HG03159 (cell line): ENCODE measurements at regions not wholly inside any gene's neighbourhood (a gene's known extent, or its start where the extent isn't known, plus 50 kb on each side); places are given as distances from the start of the nearest gene placed in this dataset.
"Not testable (repeated sequence)": the region's sequence is repeated elsewhere in the genome, so short reads cannot be mapped to it uniquely, and the experiment has no call there.

ENCODE experiments used
- ATAC-seq: cut with Tn5 transposase; IDR thresholded peaks from one replicate; pipeline ENCODE4 v1.9.1; 2021; ENCODE audit warnings: mild to moderate bottlenecking, moderate library complexity; ENCODE audit not compliant: unreplicated experiment

DNA sequence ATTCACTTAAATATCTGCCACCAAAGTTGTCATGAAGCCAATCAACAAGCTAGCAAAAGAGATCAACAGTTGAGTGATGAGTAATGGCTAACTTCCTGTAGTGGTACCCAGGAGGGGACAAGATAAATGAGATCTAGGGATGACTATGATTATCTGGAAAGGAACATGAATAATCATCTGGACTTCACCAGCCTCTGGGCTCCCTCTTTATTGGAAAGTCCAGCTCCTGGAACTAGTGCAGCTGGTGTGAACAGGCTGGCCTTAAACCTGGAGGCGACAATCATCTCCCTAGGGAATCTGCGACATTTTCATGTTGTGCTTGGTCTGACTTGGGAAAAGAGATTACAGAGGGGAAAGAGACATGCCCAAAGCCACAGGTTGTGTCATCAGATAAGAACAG is 518.6 kb downstream of the GRIN2A start:
- no peak for ATAC-seq

GRCh38 chr16:9665851-9666271 is 516.4 kb downstream of the GRIN2A start:
- no peak for ATAC-seq

DNA sequence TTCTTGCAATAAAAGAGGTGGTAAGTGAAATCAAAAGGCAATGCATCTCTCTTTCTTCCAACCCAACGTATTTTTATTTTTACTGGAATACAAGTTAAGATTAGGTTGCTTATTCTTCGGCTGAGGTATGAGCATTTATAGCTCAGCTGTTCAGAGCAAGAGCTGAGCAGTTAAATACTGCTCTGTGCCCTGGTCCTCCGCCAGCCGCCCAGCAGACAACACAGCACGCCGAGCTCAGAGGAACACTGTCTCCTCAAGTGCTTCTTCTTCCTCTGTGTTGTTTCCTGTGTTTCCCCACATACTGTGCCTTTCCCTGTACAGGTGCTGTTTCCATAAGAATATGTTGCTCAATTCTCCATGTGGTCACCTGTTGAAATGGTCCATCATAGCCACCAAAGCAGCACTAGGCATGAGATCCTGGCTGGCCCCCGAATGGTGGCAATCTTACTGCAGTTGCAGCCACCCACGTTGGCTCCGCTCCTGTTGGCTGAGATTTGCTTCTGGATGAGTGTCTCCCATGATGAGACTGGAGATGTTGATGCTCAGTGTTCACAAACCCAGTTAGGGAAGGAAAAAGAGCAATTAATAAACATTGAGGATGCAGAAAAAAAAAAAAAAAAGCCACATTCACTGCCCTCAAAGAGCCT is 515.3 kb downstream of the GRIN2A start:
- ATAC-seq: no peak

DNA sequence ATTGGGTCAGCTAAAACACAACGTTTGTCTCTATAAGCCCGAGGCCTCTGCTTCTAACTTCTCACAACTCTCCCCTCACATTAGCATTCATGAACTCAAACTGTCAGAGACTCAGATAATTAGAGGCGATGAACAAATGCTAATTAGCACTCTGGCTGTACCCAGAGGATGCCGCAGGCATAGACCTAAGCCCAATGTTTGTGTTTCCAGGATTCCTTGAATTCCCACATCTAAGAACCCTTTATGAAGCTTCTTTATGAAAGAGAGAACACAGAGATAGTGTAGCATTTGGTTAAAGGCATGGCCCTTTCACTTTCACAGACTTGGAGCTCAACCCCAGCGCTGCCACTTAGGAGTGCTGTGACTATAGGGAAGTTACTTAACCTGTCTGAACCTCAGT is 512.2 kb downstream of the GRIN2A start:
- ATAC-seq: no peak

GRCh38 chr16:9670616-9671015 is 511.6 kb downstream of the GRIN2A start:
- ATAC-seq: not testable (repeated sequence)

GRCh38 chr16:9676560-9677300 is 505.5 kb downstream of the GRIN2A start:
- ATAC-seq: not testable (repeated sequence)

- ATAC-seq: no peak
Measured at GRCh38 chr16:9677301-9677653, 505.0 kb downstream of the GRIN2A start.

DNA sequence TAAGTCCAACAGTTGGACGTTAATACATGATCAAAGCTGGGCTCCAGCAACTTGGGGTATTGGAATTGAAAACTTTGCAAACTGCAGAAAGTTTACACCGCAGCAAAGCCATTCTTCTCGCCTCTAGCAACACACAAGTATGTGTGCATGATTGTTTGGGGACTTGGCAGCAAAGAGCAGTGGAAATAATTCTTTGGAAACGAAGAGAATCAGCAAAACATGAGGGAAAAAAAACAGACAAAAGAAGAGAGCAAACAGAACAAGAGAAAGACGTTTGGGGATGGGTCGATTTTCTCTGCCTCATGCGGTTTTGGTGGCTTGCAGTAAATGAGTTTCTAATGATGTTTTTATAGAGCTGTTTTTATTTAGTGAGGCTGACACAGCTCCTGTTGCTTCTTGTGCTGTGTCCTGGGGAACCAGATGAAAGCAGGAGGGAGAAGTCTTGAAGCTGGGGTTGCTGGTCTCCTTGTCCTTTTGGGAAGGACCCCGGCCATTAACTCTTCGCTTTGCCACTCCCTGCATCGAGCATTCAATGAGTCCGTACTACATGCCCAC is 502.9 kb downstream of the GRIN2A start:
- no peak for ATAC-seq

GRCh38 chr16:9680019-9680655 is 502.1 kb downstream of the GRIN2A start:
- no peak for ATAC-seq

DNA sequence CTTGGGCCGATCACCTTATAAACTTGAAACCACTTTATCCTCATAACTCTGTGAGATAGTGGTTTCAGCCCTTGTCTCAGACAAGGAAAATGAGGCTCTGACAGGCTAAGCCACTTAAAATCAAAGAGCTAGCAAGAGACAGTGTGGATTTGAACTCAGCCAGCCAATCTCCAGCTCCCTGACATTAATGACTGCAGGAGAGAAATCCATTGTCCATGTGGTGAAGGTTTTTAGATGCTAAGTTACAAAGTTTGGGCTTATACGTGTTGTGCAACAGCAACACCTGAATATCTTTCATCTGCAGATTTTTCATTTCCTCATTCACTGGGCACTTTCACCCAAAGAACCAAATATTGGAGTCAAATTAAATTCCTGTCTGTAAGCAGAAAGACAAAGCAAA is 501.3 kb downstream of the GRIN2A start:
- ATAC-seq: no peak

- ATAC-seq: no peak
Measured at GRCh38 chr16:9681508-9681907, 500.7 kb downstream of the GRIN2A start.

GRCh38 chr16:9682320-9682719 is 499.9 kb downstream of the GRIN2A start:
- ATAC-seq: no peak

- no peak for ATAC-seq
Measured at GRCh38 chr16:9683677-9684076, 498.6 kb downstream of the GRIN2A start.

- ATAC-seq: no peak
Measured at GRCh38 chr16:9687737-9688319, 494.4 kb downstream of the GRIN2A start.

DNA sequence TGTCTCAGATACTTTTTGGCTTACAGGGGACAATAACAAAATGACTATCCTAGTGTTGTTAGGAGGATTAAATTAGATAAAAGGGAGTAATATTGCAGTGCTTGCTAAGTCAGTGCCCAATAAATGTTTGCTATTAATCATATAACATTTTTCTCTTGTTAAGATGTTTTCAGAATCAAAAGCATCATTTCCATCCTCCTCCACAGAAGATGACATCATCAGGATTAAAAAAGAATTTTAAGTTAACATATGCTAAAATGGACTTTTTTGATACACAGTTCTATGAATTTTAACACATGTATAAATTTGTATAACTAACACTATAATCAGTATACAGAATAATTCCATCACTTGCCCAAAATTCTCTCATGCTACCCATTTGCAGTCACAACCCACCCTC is 492.6 kb downstream of the GRIN2A start:
- no peak for ATAC-seq

DNA sequence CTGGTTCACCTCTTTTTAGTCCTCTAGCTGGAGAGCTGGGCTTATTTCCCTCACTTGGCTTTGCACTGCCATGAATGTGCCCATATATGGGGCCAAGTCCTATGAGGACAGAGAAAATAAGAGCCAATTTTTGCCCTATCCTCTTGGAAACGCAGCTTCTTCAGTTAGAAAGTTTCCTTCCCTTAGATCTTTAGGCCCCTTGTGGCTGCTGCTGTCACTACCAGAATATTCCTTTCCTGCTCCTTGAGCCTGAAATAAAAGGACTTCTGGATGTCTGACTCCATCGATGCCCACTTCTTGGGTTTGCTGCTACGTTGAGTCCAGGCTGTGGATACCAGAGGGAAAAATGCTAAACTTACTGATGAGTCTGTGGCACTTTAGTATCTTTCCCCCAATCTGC is 487.1 kb downstream of the GRIN2A start:
- ATAC-seq: no peak
